Adrenal gland (tissue), 9 donors: ENCODE measurements at regions not wholly inside any gene's neighbourhood (a gene's known extent, or its start where the extent isn't known, plus 50 kb on each side); places are given as distances from the start of the nearest gene placed in this dataset.

Experiments
- DNase-seq, 7 donors: peaks; one replicate each; pipeline ENCODE4 v3.0.0-alpha.2; 2019 to 2020
- H3K27ac ChIP-seq, 5 donors: fragments of 200-600 bp; sonication (generic) in 4 of 5; 1 replicate in 3 of 5; 2 replicates in 2 of 5; pipeline versions ENCODE4 v1.5.1 to v1.8.0; 2016 to 2020; ENCODE audit warnings: mild to moderate bottlenecking in 1 of 5
- H3K27me3 ChIP-seq: fragments of 200-600 bp; 2 replicates; pipeline ENCODE4 v1.8.0; 2021
- H3K36me3 ChIP-seq, 2 donors: fragments of 200-600 bp; replicated peaks in 1 of 2; 1 replicate in 1 of 2; 2 replicates in 1 of 2; pipeline versions ENCODE4 v1.5.1 to v1.8.0; 2018 to 2022
- H3K4me1 ChIP-seq, 2 donors: fragments of 200-600 bp; replicated peaks in 1 of 2; 1 replicate in 1 of 2; 2 replicates in 1 of 2; pipeline versions ENCODE4 v1.5.1 to v1.8.0; 2018 to 2021
- H3K4me3 ChIP-seq, 4 donors: fragments of 200-600 bp; sonication (generic) in 3 of 4; one replicate each; pipeline ENCODE4 v1.5.1; 2016 to 2018
- H3K9me3 ChIP-seq, 3 donors: fragments of 200-600 bp; sonication (generic) in 1 of 3; replicated peaks in 1 of 3; 1 replicate in 2 of 3; 2 replicates in 1 of 3; pipeline versions ENCODE4 v1.5.1 to v1.8.0; 2016 to 2021
- CTCF ChIP-seq, 6 experiments: fragments of 450-650 bp in 4 of 6; fragments of 200-600 bp in 2 of 6; sonication (generic) in 1 of 6; IDR thresholded peaks; 1 replicate in 5 of 6; 2 replicates in 1 of 6; pipeline versions ENCODE4 v1.5.1 to v1.8.0; 2016 to 2021; ENCODE audit warnings: antibody characterized with exemption in 6 of 6, mild to moderate bottlenecking in 2 of 6, moderate library complexity in 1 of 6
- POLR2A ChIP-seq, 2 donors: fragments of 450-650 bp; IDR thresholded peaks; one replicate each; pipeline ENCODE4 v1.6.1; 2017; ENCODE audit warnings: antibody characterized with exemption in 2 of 2, mild to moderate bottlenecking in 2 of 2, moderate library complexity in 1 of 2
- whole genome bisulfite sequencing, 4 donors: extraction: QIAGEN DNeasy Blood & Tissue Kit in 2 of 4; methylation state at CpG; one replicate each; pipeline versions ENCODE4 v1.1.5 to v1.1.7; 2013 to 2017; 5-methylcytosine and 5-hydroxymethylcytosine counted together
- intact Hi-C, 2 donors: fragments of 100-400 bp; cut with DNase I; formaldehyde crosslinking; loops; one replicate each; pipeline versions ENCODE4 v1.14.1 to v1.15.0; 2022 to 2023
- donor health status: healthy with polysubstance abuse.
- donor health status: Bipolar disorder and iron deficiency.
- donor health status: DM: yes; HTN: yes; CAD: no.
- donor health status: DM: no; HTN: no; CAD: no.
- donor health status: DM: no; HTN: no; CAD: no.

- intact Hi-C loops = no loop called here
- H3K9me3 ChIP-seq = no peaks in the 10 kb centered on the region
- no peak overlapping the region for H3K27ac ChIP-seq
- H3K36me3 ChIP-seq = no peaks in the 10 kb centered on the region
- H3K4me3 ChIP-seq = no peak overlapping the region
- no peak for TF ChIP-seq CTCF (IDR thresholded peaks at IDR 0.05)
- TF ChIP-seq POLR2A (IDR thresholded peaks at IDR 0.05) = no peak
- peak in 2 of 7 donors; percentile 10 to 60 for DNase-seq
- WGBS, 4 donors = 72 to 83% (median 80%) methylated on average over 5 to 6 of the region's 6 CpGs
- no peaks in the 10 kb centered on the region for H3K4me1 ChIP-seq
- peaks cover 8% of the 10 kb centered on the region for H3K27me3 ChIP-seq
These were observed 313.7 kb downstream of the CYP26B1 start for GRCh38 chr2:71833855-71834560.

DNA sequence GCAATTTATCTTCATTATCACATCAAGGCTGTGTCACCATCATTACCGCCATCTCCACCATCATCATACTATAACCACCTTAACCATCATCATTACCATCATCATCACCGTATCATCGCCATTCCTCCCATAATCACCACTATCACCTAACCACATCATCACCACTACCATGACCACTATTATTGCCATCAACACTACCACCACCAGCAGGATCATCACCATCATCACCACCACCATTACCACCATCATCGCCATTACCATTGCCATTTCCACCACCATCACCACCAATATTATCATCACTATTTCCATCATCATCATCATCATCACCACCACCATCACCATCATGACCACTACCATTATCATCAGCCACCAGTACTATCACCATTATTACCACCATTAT is 314.4 kb downstream of the CYP26B1 start:
- H3K36me3 ChIP-seq = no peaks in the 10 kb centered on the region
- H3K4me1 ChIP-seq = no peaks in the 10 kb centered on the region
- no peaks in the 10 kb centered on the region for H3K9me3 ChIP-seq
- peaks cover 8% of the 10 kb centered on the region for H3K27me3 ChIP-seq
- WGBS, 4 donors = 71 to 99% (median 78%) methylated on average over 4 of the region's 4 CpGs
- H3K27ac ChIP-seq = no peak overlapping the region
- TF ChIP-seq CTCF (IDR thresholded peaks at IDR 0.05) (no peak), POLR2A (IDR thresholded peaks at IDR 0.05) (no peak)
- no peak for DNase-seq
- intact Hi-C loops = no loop called here
- no peak overlapping the region for H3K4me3 ChIP-seq

- no peaks in the 10 kb centered on the region for H3K4me1 ChIP-seq
- no peak for DNase-seq
- no peak overlapping the region for H3K4me3 ChIP-seq
- no peaks in the 10 kb centered on the region for H3K36me3 ChIP-seq
- intact Hi-C loops = no loop called here
- no peak overlapping the region for H3K27ac ChIP-seq
- H3K9me3 ChIP-seq = no peaks in the 10 kb centered on the region
- peaks cover 8% of the 10 kb centered on the region for H3K27me3 ChIP-seq
- 86 to 98% (median 92%) methylated on average over 4 of the region's 4 CpGs for WGBS, 4 donors
- TF ChIP-seq CTCF (IDR thresholded peaks at IDR 0.05) (no peak), POLR2A (IDR thresholded peaks at IDR 0.05) (no peak)
These were observed 314.8 kb downstream of the CYP26B1 start for GRCh38 chr2:71832844-71833243.

GRCh38 chr2:71832388-71832787 is 315.3 kb downstream of the CYP26B1 start:
- intact Hi-C loops = no loop called here
- no peak for TF ChIP-seq CTCF (IDR thresholded peaks at IDR 0.05)
- TF ChIP-seq POLR2A (IDR thresholded peaks at IDR 0.05) = no peak
- Histone ChIP-seq H3K36me3 (no peaks in the 10 kb centered on the region), H3K9me3 (no peaks in the 10 kb centered on the region), H3K27ac (no peak overlapping the region), H3K4me1 (no peaks in the 10 kb centered on the region), H3K4me3 (no peak overlapping the region), H3K27me3 (peaks cover 8% of the 10 kb centered on the region)
- 74 to 88% (median 81%) methylated on average over 1 of the region's 1 CpG for WGBS, 4 donors
- no peak for DNase-seq
